HEK293 (cell line): ENCODE measurements at regions not wholly inside any gene's neighbourhood (a gene's known extent, or its start where the extent isn't known, plus 50 kb on each side); places are given as distances from the start of the nearest gene placed in this dataset.

ENCODE experiments used
- CTCF ChIP-seq: fragments of 450-650 bp; formaldehyde crosslinking; IDR thresholded peaks from 2 replicates; pipeline ENCODE4 v1.5.1; 2016; ENCODE audit warnings: missing biosample characterization, missing genetic modification characterization
- ZNF558 ChIP-seq: fragments of 450-650 bp; formaldehyde crosslinking; IDR thresholded peaks from 2 replicates; pipeline ENCODE4 v1.5.1; 2016; ENCODE audit warnings: missing biosample characterization, missing genetic modification characterization

GRCh38 chr1:4402032-4402431 is 252.4 kb upstream of the AJAP1 start:
- TF ChIP-seq ZNF558 (tag by site-specific recombination) = no peak
- no peak for TF ChIP-seq CTCF (tag by site-specific recombination)
